Endothelial cell of umbilical vein (primary cell): ENCODE measurements at regions not wholly inside any gene's neighbourhood (a gene's known extent, or its start where the extent isn't known, plus 50 kb on each side); places are given as distances from the start of the nearest gene placed in this dataset.

Source experiments
- CTCF ChIP-seq, 2 donors: IDR thresholded peaks; 1 replicate in 1 of 2; 2 replicates in 1 of 2; pipeline ENCODE4 v1.5.1; 2011; ENCODE audit warnings: low read length in 2 of 2, mild to moderate bottlenecking in 2 of 2, moderate library complexity in 2 of 2, control low read depth in 1 of 2, inconsistent platforms in 1 of 2, low read depth in 1 of 2; ENCODE audit not compliant: insufficient read depth in 1 of 2; ENCODE audit errors: extremely low read depth in 1 of 2
- EZH2 ChIP-seq: IDR thresholded peaks from 2 replicates; pipeline ENCODE4 v1.6.1; 2012; ENCODE audit warnings: borderline replicate concordance, low read depth, mild to moderate bottlenecking, moderate library complexity, low read length, inconsistent platforms; ENCODE audit not compliant: severe bottlenecking
- GATA2 ChIP-seq: IDR thresholded peaks from 2 replicates; pipeline ENCODE4 v1.7.0; 2011; ENCODE audit warnings: low read depth, mild to moderate bottlenecking, moderate library complexity, mixed read lengths, low read length; ENCODE audit not compliant: insufficient read length, insufficient read depth
- JUN ChIP-seq: IDR thresholded peaks from 2 replicates; pipeline ENCODE4 v1.6.1; 2011; ENCODE audit warnings: borderline replicate concordance, low read depth; ENCODE audit not compliant: insufficient read length, insufficient read depth
- MYC ChIP-seq: IDR thresholded peaks from one replicate; pipeline ENCODE4 v1.6.1; 2011; ENCODE audit warnings: mild to moderate bottlenecking, low read depth, low read length
- POLR2A ChIP-seq: IDR thresholded peaks from 2 replicates; pipeline ENCODE4 v1.6.1; 2012; ENCODE audit warnings: low read depth, mild to moderate bottlenecking, control low read depth, low read length
- POLR2AphosphoS5 ChIP-seq: IDR thresholded peaks from 2 replicates; pipeline ENCODE4 v1.6.1; 2012; ENCODE audit warnings: low read depth, mild to moderate bottlenecking, control low read depth, low read length, moderate library complexity; ENCODE audit not compliant: insufficient read depth
- TF ChIP-seq, protein P1 (sequence below): IDR thresholded peaks from 2 replicates; pipeline ENCODE4 v1.6.1; 2011; ENCODE audit not compliant: insufficient read depth, insufficient read length

DNA sequence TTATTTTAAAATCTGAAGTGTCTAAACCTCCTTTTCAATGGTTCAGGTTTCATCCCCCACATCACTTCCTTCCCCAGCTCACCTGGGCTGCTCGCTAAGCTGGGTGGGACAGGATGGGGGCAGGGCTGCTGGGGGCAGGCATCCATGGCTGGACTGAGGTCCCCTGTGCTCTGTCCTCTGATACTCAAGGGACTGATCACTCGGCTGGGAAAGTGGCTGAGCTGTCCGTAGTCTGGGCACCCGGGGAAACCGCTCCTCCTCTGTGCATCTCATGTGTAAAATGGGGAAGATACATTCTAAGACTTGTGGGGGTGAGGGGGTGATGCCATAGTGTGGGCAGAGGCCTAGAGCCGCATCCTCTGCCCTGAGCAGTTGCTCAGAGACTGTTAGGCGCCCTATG is 411.2 kb downstream of the MATN1 start:
- TF ChIP-seq POLR2A = no peak
- no peak for TF ChIP-seq CTCF (IDR thresholded peaks at IDR 0.05; ENCODE audit: extremely low read depth in 1 of 2, insufficient read depth in 1 of 2, low read depth in 1 of 2, low read length in 2 of 2)
- no peak for TF ChIP-seq POLR2AphosphoS5
- TF ChIP-seq, protein P1, sequence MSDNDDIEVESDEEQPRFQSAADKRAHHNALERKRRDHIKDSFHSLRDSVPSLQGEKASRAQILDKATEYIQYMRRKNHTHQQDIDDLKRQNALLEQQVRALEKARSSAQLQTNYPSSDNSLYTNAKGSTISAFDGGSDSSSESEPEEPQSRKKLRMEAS = no peak
- TF ChIP-seq MYC = no peak
- no peak for TF ChIP-seq EZH2
- TF ChIP-seq JUN = no peak
- no peak for TF ChIP-seq GATA2
